Tibial nerve (tissue), 4 donors: ENCODE measurements at regions not wholly inside any gene's neighbourhood (a gene's known extent, or its start where the extent isn't known, plus 50 kb on each side); places are given as distances from the start of the nearest gene placed in this dataset.

Source experiments
- CTCF ChIP-seq, 5 experiments: fragments of 200-600 bp in 3 of 5; fragments of 450-650 bp in 2 of 5; sonication (generic) in 3 of 5; IDR thresholded peaks; one replicate each; pipeline ENCODE4 v1.5.1; 2016 to 2019; ENCODE audit warnings: antibody characterized with exemption in 5 of 5, mild to moderate bottlenecking in 3 of 5, moderate library complexity in 2 of 5
- EP300 ChIP-seq, 2 donors: sonication (generic); formaldehyde crosslinking; IDR thresholded peaks; one replicate each; pipeline ENCODE4 v1.6.1; 2017; ENCODE audit warnings: antibody characterized with exemption in 2 of 2, mild to moderate bottlenecking in 1 of 2

- no peak for TF ChIP-seq CTCF (IDR thresholded peaks at IDR 0.05)
- TF ChIP-seq EP300 (IDR thresholded peaks at IDR 0.05) = no peak
These were observed 226.5 kb upstream of the PELI2 start for GRCh38 chr14:55891692-55892091.
